HCT116 (cell line): ENCODE measurements at regions not wholly inside any gene's neighbourhood (a gene's known extent, or its start where the extent isn't known, plus 50 kb on each side); places are given as distances from the start of the nearest gene placed in this dataset.

Experiments used
- ATAC-seq: fragments of 200-7000 bp; cut with Tn5 transposase; 2 replicates; pipeline ENCODE4 v1.9.1; 2020; ENCODE audit warnings: mild to moderate bottlenecking, moderate library complexity
- BruUV-seq: library from RNA; stranded (reverse); fragments of 400-500 nt; replicated peaks from 2 replicates; lab custom pipeline; 2021; lab: Mats Ljungman, UMichigan
- CTCF ChIA-PET: fragments of 300-600 bp; sonication (Branson Sonifier 250); formaldehyde crosslinking; loops from one replicate; lab custom pipeline; 2021; ENCODE audit warnings: antibody characterized with exemption; lab: Charles Lee
- POLR2A ChIA-PET: fragments of 300-600, 350-600 bp; sonication (Branson Sonifier 250); formaldehyde crosslinking; loops from one replicate; lab custom pipeline; 2021; ENCODE audit warnings: antibody characterized with exemption; lab: Charles Lee
- RAD21 ChIA-PET, 2 experiments: fragments of 300-600 bp; sonication (Branson Sonifier 250); formaldehyde crosslinking; loops; one replicate each; lab custom pipeline; 2023; ENCODE audit warnings: low total read pairs in 2 of 2; ENCODE audit not compliant: uncharacterized antibody in 2 of 2, unreplicated experiment in 2 of 2, low non-redundant PET in 1 of 2; lab: Charles Lee
- DNase-seq: peaks from one replicate; pipeline ENCODE4 v3.0.0-alpha.2; 2010; ENCODE audit warnings: low read depth, low spot score
- H2AFZ ChIP-seq: fragments of 200-600 bp; shearing (Covaris generic), sonication (generic); 2 replicates; pipeline ENCODE4 v1.6.1; 2017; ENCODE audit warnings: low read depth, mixed run types, mixed read lengths, antibody characterized with exemption, low read length; ENCODE audit not compliant: poor library complexity, severe bottlenecking
- H3K27ac ChIP-seq: 2 replicates; pipeline ENCODE4 v1.5.1; 2012; ENCODE audit warnings: low read depth, low read length
- H3K27me3 ChIP-seq: fragments of 200-600 bp; sonication (generic); 2 replicates; pipeline ENCODE4 v1.6.1; 2016; ENCODE audit warnings: mixed run types, low read length, mixed read lengths; ENCODE audit not compliant: insufficient read depth
- H3K36me3 ChIP-seq, 2 experiments: fragments of 200-500 bp in 1 of 2; fragments of 200-600 bp in 1 of 2; sonication (Bioruptor generic) in 1 of 2; sonication (generic) in 1 of 2; 2 replicates each; pipeline versions ENCODE4 v1.5.1 to v1.6.1; 2014 to 2016; ENCODE audit warnings: low read length in 2 of 2, inconsistent platforms in 1 of 2, mixed read lengths in 1 of 2, mixed run types in 1 of 2; ENCODE audit not compliant: insufficient read depth in 2 of 2, control insufficient read depth in 1 of 2
- H3K4me1 ChIP-seq, 2 experiments: fragments of 200-600 bp in 1 of 2; sonication (generic) in 1 of 2; 2 replicates each; pipeline versions ENCODE4 v1.5.1 to v1.6.1; 2012 to 2017; ENCODE audit warnings: low read length in 2 of 2, inconsistent platforms in 1 of 2, mild to moderate bottlenecking in 1 of 2, mixed read lengths in 1 of 2, mixed run types in 1 of 2, moderate library complexity in 1 of 2; ENCODE audit not compliant: insufficient read depth in 2 of 2, control insufficient read depth in 1 of 2
- H3K4me2 ChIP-seq: fragments of 200-600 bp; sonication (generic); 2 replicates; pipeline ENCODE4 v1.6.1; 2017; ENCODE audit warnings: mixed run types, low read length, mixed read lengths
- H3K4me3 ChIP-seq, 2 experiments: fragments of 200-600 bp in 1 of 2; sonication (generic) in 1 of 2; replicated peaks in 1 of 2; 2 replicates each; pipeline ENCODE4 v1.5.1; 2011 to 2016; ENCODE audit warnings: low read length in 2 of 2, control low read depth in 1 of 2, low read depth in 1 of 2, mild to moderate bottlenecking in 1 of 2, mixed read lengths in 1 of 2, mixed run types in 1 of 2
- H3K79me2 ChIP-seq: fragments of 200-600 bp; sonication (generic); 2 replicates; pipeline ENCODE4 v1.6.1; 2017; ENCODE audit warnings: mild to moderate bottlenecking, mixed run types, low read length, moderate library complexity, mixed read lengths; ENCODE audit not compliant: insufficient read depth
- H3K9ac ChIP-seq: fragments of 200-600 bp; sonication (generic); 2 replicates; pipeline ENCODE4 v1.6.1; 2016; ENCODE audit warnings: low read length, mixed read lengths
- H3K9me2 ChIP-seq: fragments of 200-600 bp; sonication (generic), shearing (Covaris generic); 2 replicates; pipeline ENCODE4 v1.6.1; 2017; ENCODE audit warnings: mixed run types, mild to moderate bottlenecking, moderate library complexity; ENCODE audit not compliant: insufficient read depth
- H3K9me3 ChIP-seq, 2 experiments: fragments of 200-500 bp in 1 of 2; fragments of 200-600 bp in 1 of 2; sonication (Bioruptor generic) in 1 of 2; sonication (generic) in 1 of 2; 2 replicates each; pipeline ENCODE4 v1.6.1; 2014 to 2017; ENCODE audit warnings: low read length in 2 of 2, mixed read lengths in 2 of 2, inconsistent platforms in 1 of 2, low read depth in 1 of 2, mild to moderate bottlenecking in 1 of 2, mixed run types in 1 of 2, moderate library complexity in 1 of 2; ENCODE audit not compliant: control insufficient read depth in 1 of 2, insufficient read depth in 1 of 2
- H4K20me1 ChIP-seq: fragments of 200-600 bp; sonication (generic), shearing (Covaris generic); 2 replicates; pipeline ENCODE4 v1.6.1; 2017; ENCODE audit warnings: mixed run types, mild to moderate bottlenecking, moderate library complexity; ENCODE audit not compliant: insufficient read depth
- CBX3 ChIP-seq: IDR thresholded peaks from 2 replicates; pipeline ENCODE4 v1.6.1; 2012; ENCODE audit warnings: low read depth
- EGR1 ChIP-seq: IDR thresholded peaks from 2 replicates; pipeline ENCODE4 v1.6.1; 2012; ENCODE audit warnings: low read depth
- EZH2 ChIP-seq: fragments of 200-600 bp; sonication (generic); IDR thresholded peaks from 2 replicates; pipeline ENCODE4 v1.6.1; 2017; ENCODE audit warnings: antibody characterized with exemption, mixed run types
- EZH2phosphoT487 ChIP-seq: fragments of 200-600 bp; IDR thresholded peaks from 2 replicates; pipeline ENCODE4 v1.6.1; 2018; ENCODE audit warnings: antibody characterized with exemption, borderline replicate concordance
- FOSL1 ChIP-seq: IDR thresholded peaks from 2 replicates; pipeline ENCODE4 v1.6.1; 2012; ENCODE audit warnings: low read depth
- JUND ChIP-seq: IDR thresholded peaks from 2 replicates; pipeline ENCODE4 v1.6.1; 2012
- POLR2A ChIP-seq: IDR thresholded peaks from 2 replicates; pipeline ENCODE4 v1.7.0; 2011; ENCODE audit warnings: borderline replicate concordance; ENCODE audit not compliant: insufficient read depth, insufficient read length; ENCODE audit errors: extremely low read depth
- RAD21 ChIP-seq: IDR thresholded peaks from 2 replicates; pipeline ENCODE4 v1.6.1; 2012; ENCODE audit warnings: low read depth, mild to moderate bottlenecking
- SP1 ChIP-seq: IDR thresholded peaks from 2 replicates; pipeline ENCODE4 v1.6.1; 2012; ENCODE audit warnings: low read depth
- SRF ChIP-seq: IDR thresholded peaks from 2 replicates; pipeline ENCODE4 v1.6.1; 2012; ENCODE audit warnings: low read depth
- TCF7L2 ChIP-seq: IDR thresholded peaks from 2 replicates; pipeline ENCODE4 v1.7.0; 2011; ENCODE audit warnings: borderline replicate concordance, inconsistent platforms; ENCODE audit not compliant: insufficient read depth, insufficient read length; ENCODE audit errors: extremely low read depth
- YY1 ChIP-seq: IDR thresholded peaks from 2 replicates; pipeline ENCODE4 v1.6.1; 2011; ENCODE audit warnings: low read length, low read depth, moderate library complexity, mild to moderate bottlenecking; ENCODE audit not compliant: insufficient replicate concordance; ENCODE audit errors: extremely low read depth
- ZFX ChIP-seq: fragments of 450-650 bp; IDR thresholded peaks from 2 replicates; pipeline ENCODE4 v1.6.1; 2017
- ZNF274 ChIP-seq: fragments of 200-500 bp; sonication (Bioruptor generic); IDR thresholded peaks from 2 replicates; pipeline ENCODE4 v1.6.1; 2014; ENCODE audit warnings: mild to moderate bottlenecking, low read depth, low read length, inconsistent platforms
- intact Hi-C: fragments of 100-400 bp; cut with micrococcal nuclease; formaldehyde crosslinking; loops from 2 replicates; pipeline ENCODE4 v1.10.0; 2022
- TF ChIP-seq, protein P1 (sequence below): IDR thresholded peaks from 2 replicates; pipeline ENCODE4 v1.6.1; 2012
- TF ChIP-seq, protein P2 (sequence below): IDR thresholded peaks from 2 replicates; pipeline ENCODE4 v1.6.1; 2012
- TF ChIP-seq, protein P3 (sequence below), 3 experiments: fragments of 200-600 bp in 1 of 3; sonication (generic) in 1 of 3; IDR thresholded peaks in 2 of 3; conservative IDR thresholded peaks in 1 of 3; 2 replicates each; pipeline ENCODE4 v1.5.1; 2012 to 2017; ENCODE audit warnings: low read depth in 2 of 3, low read length in 2 of 3, antibody characterized with exemption in 1 of 3, borderline replicate concordance in 1 of 3, control low read depth in 1 of 3, mild to moderate bottlenecking in 1 of 3, mixed read lengths in 1 of 3, mixed run types in 1 of 3, moderate library complexity in 1 of 3; ENCODE audit not compliant: insufficient read depth in 1 of 3
- TF ChIP-seq, protein P4 (sequence below): IDR thresholded peaks from 2 replicates; pipeline ENCODE4 v1.6.1; 2012; ENCODE audit warnings: low read depth

DNA sequence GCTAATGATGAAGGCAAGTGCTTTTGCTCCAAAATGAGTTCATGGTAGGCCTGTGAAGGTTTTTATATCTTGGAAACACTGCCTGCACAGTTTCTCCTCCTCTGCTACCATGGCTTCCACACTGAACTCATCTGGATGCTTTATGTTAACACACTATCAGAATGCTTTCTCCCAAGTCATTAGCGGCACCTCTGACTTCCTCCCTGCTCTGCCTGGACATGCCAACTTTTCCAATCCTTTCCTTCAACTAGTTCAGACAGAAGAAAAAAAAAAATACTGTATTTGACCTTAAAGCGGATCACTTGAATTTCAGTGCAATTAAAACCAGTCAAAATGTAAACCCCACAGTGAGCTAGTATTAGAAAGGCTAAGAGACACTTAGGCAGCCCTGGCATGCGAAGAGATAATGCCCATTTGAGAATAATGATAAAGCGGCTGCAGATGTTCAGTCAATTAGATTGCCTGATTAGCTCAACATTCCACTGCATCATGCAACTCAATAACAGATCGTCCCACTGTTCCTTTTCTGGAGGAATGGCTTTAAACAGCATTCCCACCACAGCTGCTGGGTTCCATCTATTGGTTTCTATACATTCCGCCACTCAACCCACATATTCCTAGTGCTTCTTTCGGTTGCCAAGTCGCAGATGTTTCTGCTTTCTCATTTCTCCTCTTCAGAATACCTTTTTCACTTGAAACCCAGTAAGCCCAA is 51.7 kb downstream of the CNTN3 start:
- intact Hi-C loops = no loop called here
- Histone ChIP-seq H3K36me3 (no peaks in the 10 kb centered on the region), H3K9me2 (no peaks in the 10 kb centered on the region), H3K4me2 (no peak overlapping the region), H3K27me3 (no peaks in the 10 kb centered on the region), H3K4me3 (no peak overlapping the region), H4K20me1 (no peaks in the 10 kb centered on the region), H3K4me1 (no peaks in the 10 kb centered on the region), H2AFZ (no peak overlapping the region), H3K9ac (no peak overlapping the region), H3K79me2 (no peaks in the 10 kb centered on the region), H3K27ac (no peak overlapping the region), H3K9me3 (peaks cover 0 to 35% of the 10 kb centered on the region in 2 experiments; a peak in 2 of 4 replicates)
- RAD21 ChIA-PET = no interaction called here
- CTCF ChIA-PET = no interaction called here
- DNase-seq = no peak
- ATAC-seq = no peak
- POLR2A ChIA-PET = no interaction called here
- TF ChIP-seq FOSL1 (no peak), RAD21 (no peak), EZH2 (no peak), JUND (no peak), POLR2A (no peak), EZH2phosphoT487 (no peak), YY1 (no peak), ZNF274 (no peak), TCF7L2 (no peak), SRF (no peak), CBX3 (no peak), ZFX (no peak), EGR1 (no peak), SP1 (no peak)
- TF ChIP-seq, protein P1, sequence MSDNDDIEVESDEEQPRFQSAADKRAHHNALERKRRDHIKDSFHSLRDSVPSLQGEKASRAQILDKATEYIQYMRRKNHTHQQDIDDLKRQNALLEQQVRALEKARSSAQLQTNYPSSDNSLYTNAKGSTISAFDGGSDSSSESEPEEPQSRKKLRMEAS = no peak
- TF ChIP-seq, protein P2, sequence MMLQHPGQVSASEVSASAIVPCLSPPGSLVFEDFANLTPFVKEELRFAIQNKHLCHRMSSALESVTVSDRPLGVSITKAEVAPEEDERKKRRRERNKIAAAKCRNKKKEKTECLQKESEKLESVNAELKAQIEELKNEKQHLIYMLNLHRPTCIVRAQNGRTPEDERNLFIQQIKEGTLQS = no peak
- TF ChIP-seq, protein P3, sequence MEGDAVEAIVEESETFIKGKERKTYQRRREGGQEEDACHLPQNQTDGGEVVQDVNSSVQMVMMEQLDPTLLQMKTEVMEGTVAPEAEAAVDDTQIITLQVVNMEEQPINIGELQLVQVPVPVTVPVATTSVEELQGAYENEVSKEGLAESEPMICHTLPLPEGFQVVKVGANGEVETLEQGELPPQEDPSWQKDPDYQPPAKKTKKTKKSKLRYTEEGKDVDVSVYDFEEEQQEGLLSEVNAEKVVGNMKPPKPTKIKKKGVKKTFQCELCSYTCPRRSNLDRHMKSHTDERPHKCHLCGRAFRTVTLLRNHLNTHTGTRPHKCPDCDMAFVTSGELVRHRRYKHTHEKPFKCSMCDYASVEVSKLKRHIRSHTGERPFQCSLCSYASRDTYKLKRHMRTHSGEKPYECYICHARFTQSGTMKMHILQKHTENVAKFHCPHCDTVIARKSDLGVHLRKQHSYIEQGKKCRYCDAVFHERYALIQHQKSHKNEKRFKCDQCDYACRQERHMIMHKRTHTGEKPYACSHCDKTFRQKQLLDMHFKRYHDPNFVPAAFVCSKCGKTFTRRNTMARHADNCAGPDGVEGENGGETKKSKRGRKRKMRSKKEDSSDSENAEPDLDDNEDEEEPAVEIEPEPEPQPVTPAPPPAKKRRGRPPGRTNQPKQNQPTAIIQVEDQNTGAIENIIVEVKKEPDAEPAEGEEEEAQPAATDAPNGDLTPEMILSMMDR (IDR thresholded peaks at IDR 0.05 in 2 of 3, conservative IDR thresholded peaks at IDR 0.05 in 1 of 3; ENCODE audit: borderline replicate concordance in 1 of 3, insufficient read depth in 1 of 3, low read depth in 2 of 3, low read length in 2 of 3) = no peak
- TF ChIP-seq, protein P4, sequence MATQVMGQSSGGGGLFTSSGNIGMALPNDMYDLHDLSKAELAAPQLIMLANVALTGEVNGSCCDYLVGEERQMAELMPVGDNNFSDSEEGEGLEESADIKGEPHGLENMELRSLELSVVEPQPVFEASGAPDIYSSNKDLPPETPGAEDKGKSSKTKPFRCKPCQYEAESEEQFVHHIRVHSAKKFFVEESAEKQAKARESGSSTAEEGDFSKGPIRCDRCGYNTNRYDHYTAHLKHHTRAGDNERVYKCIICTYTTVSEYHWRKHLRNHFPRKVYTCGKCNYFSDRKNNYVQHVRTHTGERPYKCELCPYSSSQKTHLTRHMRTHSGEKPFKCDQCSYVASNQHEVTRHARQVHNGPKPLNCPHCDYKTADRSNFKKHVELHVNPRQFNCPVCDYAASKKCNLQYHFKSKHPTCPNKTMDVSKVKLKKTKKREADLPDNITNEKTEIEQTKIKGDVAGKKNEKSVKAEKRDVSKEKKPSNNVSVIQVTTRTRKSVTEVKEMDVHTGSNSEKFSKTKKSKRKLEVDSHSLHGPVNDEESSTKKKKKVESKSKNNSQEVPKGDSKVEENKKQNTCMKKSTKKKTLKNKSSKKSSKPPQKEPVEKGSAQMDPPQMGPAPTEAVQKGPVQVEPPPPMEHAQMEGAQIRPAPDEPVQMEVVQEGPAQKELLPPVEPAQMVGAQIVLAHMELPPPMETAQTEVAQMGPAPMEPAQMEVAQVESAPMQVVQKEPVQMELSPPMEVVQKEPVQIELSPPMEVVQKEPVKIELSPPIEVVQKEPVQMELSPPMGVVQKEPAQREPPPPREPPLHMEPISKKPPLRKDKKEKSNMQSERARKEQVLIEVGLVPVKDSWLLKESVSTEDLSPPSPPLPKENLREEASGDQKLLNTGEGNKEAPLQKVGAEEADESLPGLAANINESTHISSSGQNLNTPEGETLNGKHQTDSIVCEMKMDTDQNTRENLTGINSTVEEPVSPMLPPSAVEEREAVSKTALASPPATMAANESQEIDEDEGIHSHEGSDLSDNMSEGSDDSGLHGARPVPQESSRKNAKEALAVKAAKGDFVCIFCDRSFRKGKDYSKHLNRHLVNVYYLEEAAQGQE = no peak
- no TSS peak for BruUV-seq
